HepG2 (cell line): ENCODE measurements at regions not wholly inside any gene's neighbourhood (a gene's known extent, or its start where the extent isn't known, plus 50 kb on each side); places are given as distances from the start of the nearest gene placed in this dataset.

ENCODE experiments used
- FOXA1 ChIP-seq, 2 experiments: fragments of 450-650 bp in 1 of 2; sonication (generic) in 1 of 2; formaldehyde crosslinking in 1 of 2; IDR thresholded peaks; 2 replicates each; pipeline versions ENCODE4 v1.4.0 to v1.6.1; 2016 to 2020; ENCODE audit warnings: missing genetic modification reagents in 1 of 2
- KDM1A ChIP-seq: IDR thresholded peaks from 2 replicates; pipeline ENCODE4 v1.6.1; 2016; ENCODE audit warnings: missing compliant biosample characterization
- RFX5 ChIP-seq: IDR thresholded peaks from 2 replicates; pipeline ENCODE4 v1.6.1; 2011; ENCODE audit warnings: low read depth, low read length, improper control_type of control experiment
- SP1 ChIP-seq, 2 experiments: fragments of 450-650 bp in 1 of 2; sonication (generic) in 1 of 2; formaldehyde crosslinking in 1 of 2; IDR thresholded peaks; 2 replicates each; pipeline versions ENCODE4 v1.4.0 to v1.6.1; 2016 to 2020; ENCODE audit warnings: missing genetic modification reagents in 1 of 2
- TEAD2 ChIP-seq: sonication (generic); formaldehyde crosslinking; IDR thresholded peaks from 2 replicates; pipeline ENCODE4 v1.9.0; 2021; ENCODE audit warnings: missing genetic modification reagents
- ZMYM4 ChIP-seq: sonication (generic); formaldehyde crosslinking; IDR thresholded peaks from 2 replicates; pipeline ENCODE4 v1.8.1; 2023; ENCODE audit warnings: mild to moderate bottlenecking, missing genetic modification reagents
- ZNF766 ChIP-seq: sonication (generic); formaldehyde crosslinking; IDR thresholded peaks from 2 replicates; pipeline ENCODE4 v1.5.0; 2020; ENCODE audit warnings: missing genetic modification reagents, borderline replicate concordance
- ZNF776 ChIP-seq: sonication (generic); formaldehyde crosslinking; IDR thresholded peaks from 2 replicates; pipeline ENCODE4 v1.4.0; 2020; ENCODE audit warnings: mild to moderate bottlenecking, missing genetic modification reagents
- TF ChIP-seq, protein P1 (sequence below): sonication (generic); formaldehyde crosslinking; conservative IDR thresholded peaks from 2 replicates; pipeline ENCODE4 v1.5.0; 2020; ENCODE audit warnings: missing genetic modification reagents
- TF ChIP-seq, protein P2 (sequence below), 2 experiments: IDR thresholded peaks; 2 replicates each; pipeline ENCODE4 v1.6.1; 2011 to 2012; ENCODE audit warnings: low read length in 2 of 2, borderline replicate concordance in 1 of 2, low read depth in 1 of 2, mild to moderate bottlenecking in 1 of 2, moderate library complexity in 1 of 2
- TF ChIP-seq, protein P3 (sequence below): sonication (generic); formaldehyde crosslinking; IDR thresholded peaks from 2 replicates; pipeline ENCODE4 v1.4.0; 2020; ENCODE audit warnings: mild to moderate bottlenecking, missing genetic modification reagents
- TF ChIP-seq, protein P4 (sequence below), 2 experiments: fragments of 450-650 bp in 1 of 2; sonication (generic) in 1 of 2; formaldehyde crosslinking; IDR thresholded peaks; 2 replicates each; pipeline versions ENCODE4 v1.5.0 to v1.8.0; 2020 to 2022; ENCODE audit warnings: mild to moderate bottlenecking in 1 of 2, missing genetic modification reagents in 1 of 2

DNA sequence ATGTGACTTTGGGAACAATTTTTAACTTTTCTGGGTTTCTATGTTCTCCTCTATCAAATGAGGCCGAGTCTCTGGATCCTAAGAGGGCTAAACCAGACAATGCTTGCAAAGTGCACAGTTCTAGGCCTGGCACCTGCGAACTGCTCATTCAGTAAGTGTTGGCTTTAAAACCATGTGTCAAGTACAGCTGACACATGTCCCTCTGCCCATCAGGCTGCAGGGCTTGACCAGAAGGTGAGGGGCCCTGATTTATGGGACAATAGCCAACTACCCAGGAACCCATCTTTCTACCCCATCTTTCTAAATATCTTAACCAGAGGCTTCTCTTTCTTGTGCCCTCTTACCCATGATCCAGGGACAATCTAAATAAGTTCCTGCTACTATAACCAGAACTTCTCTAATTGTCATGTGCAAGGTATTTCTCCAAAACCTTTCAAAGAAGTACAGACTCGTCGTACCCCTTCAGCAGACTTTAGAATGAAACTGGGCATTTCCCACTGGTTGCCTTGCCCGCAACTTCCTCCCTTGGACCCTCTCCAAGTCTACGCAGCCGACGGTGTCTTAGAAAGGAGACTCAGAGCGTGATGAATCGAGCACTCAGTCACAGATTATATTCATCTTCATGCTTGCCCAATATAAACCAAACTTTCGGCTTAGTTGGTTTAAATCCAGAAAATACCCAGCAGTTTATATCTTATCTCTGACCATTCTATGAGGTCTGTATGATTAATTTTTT lies 69.8 kb upstream of the STEAP1B start:
- no peak for TF ChIP-seq FOXA1 (IDR thresholded peaks at IDR 0.05)
- no peak for TF ChIP-seq FOXA1 (CRISPR knock-in tag; IDR thresholded peaks at IDR 0.05)
- TF ChIP-seq, protein P1, sequence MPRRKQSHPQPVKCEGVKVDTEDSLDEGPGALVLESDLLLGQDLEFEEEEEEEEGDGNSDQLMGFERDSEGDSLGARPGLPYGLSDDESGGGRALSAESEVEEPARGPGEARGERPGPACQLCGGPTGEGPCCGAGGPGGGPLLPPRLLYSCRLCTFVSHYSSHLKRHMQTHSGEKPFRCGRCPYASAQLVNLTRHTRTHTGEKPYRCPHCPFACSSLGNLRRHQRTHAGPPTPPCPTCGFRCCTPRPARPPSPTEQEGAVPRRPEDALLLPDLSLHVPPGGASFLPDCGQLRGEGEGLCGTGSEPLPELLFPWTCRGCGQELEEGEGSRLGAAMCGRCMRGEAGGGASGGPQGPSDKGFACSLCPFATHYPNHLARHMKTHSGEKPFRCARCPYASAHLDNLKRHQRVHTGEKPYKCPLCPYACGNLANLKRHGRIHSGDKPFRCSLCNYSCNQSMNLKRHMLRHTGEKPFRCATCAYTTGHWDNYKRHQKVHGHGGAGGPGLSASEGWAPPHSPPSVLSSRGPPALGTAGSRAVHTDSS (CRISPR knock-in tag), result no peak
- no peak for TF ChIP-seq ZMYM4 (CRISPR knock-in tag)
- no peak for TF ChIP-seq ZNF766 (CRISPR knock-in tag)
- no peak for TF ChIP-seq TEAD2 (CRISPR knock-in tag)
- TF ChIP-seq, protein P2, sequence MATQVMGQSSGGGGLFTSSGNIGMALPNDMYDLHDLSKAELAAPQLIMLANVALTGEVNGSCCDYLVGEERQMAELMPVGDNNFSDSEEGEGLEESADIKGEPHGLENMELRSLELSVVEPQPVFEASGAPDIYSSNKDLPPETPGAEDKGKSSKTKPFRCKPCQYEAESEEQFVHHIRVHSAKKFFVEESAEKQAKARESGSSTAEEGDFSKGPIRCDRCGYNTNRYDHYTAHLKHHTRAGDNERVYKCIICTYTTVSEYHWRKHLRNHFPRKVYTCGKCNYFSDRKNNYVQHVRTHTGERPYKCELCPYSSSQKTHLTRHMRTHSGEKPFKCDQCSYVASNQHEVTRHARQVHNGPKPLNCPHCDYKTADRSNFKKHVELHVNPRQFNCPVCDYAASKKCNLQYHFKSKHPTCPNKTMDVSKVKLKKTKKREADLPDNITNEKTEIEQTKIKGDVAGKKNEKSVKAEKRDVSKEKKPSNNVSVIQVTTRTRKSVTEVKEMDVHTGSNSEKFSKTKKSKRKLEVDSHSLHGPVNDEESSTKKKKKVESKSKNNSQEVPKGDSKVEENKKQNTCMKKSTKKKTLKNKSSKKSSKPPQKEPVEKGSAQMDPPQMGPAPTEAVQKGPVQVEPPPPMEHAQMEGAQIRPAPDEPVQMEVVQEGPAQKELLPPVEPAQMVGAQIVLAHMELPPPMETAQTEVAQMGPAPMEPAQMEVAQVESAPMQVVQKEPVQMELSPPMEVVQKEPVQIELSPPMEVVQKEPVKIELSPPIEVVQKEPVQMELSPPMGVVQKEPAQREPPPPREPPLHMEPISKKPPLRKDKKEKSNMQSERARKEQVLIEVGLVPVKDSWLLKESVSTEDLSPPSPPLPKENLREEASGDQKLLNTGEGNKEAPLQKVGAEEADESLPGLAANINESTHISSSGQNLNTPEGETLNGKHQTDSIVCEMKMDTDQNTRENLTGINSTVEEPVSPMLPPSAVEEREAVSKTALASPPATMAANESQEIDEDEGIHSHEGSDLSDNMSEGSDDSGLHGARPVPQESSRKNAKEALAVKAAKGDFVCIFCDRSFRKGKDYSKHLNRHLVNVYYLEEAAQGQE (IDR thresholded peaks at IDR 0.05; ENCODE audit: borderline replicate concordance in 1 of 2, low read depth in 1 of 2, low read length in 2 of 2), result no peak
- TF ChIP-seq SP1 (IDR thresholded peaks at IDR 0.05), result no peak
- TF ChIP-seq SP1 (CRISPR knock-in tag; IDR thresholded peaks at IDR 0.05), result no peak
- no peak for TF ChIP-seq RFX5
- TF ChIP-seq, protein P3, sequence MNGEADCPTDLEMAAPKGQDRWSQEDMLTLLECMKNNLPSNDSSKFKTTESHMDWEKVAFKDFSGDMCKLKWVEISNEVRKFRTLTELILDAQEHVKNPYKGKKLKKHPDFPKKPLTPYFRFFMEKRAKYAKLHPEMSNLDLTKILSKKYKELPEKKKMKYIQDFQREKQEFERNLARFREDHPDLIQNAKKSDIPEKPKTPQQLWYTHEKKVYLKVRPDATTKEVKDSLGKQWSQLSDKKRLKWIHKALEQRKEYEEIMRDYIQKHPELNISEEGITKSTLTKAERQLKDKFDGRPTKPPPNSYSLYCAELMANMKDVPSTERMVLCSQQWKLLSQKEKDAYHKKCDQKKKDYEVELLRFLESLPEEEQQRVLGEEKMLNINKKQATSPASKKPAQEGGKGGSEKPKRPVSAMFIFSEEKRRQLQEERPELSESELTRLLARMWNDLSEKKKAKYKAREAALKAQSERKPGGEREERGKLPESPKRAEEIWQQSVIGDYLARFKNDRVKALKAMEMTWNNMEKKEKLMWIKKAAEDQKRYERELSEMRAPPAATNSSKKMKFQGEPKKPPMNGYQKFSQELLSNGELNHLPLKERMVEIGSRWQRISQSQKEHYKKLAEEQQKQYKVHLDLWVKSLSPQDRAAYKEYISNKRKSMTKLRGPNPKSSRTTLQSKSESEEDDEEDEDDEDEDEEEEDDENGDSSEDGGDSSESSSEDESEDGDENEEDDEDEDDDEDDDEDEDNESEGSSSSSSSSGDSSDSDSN, result no peak
- TF ChIP-seq KDM1A (CRISPR knock-in tag), result no peak
- TF ChIP-seq, protein P4, sequence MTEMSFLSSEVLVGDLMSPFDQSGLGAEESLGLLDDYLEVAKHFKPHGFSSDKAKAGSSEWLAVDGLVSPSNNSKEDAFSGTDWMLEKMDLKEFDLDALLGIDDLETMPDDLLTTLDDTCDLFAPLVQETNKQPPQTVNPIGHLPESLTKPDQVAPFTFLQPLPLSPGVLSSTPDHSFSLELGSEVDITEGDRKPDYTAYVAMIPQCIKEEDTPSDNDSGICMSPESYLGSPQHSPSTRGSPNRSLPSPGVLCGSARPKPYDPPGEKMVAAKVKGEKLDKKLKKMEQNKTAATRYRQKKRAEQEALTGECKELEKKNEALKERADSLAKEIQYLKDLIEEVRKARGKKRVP (CRISPR knock-in tag; IDR thresholded peaks at IDR 0.05), result no peak
- TF ChIP-seq ZNF776, result no peak
